Osteocyte (in vitro differentiated cells): ENCODE measurements at regions not wholly inside any gene's neighbourhood (a gene's known extent, or its start where the extent isn't known, plus 50 kb on each side); places are given as distances from the start of the nearest gene placed in this dataset.

Experiments used
- DNase-seq: peaks from one replicate; pipeline ENCODE4 v3.0.0; 2021; ENCODE audit warnings: mixed read lengths; ENCODE audit not compliant: unreplicated experiment; ENCODE audit errors: extremely low spot score
- H3K27ac Mint-ChIP-seq: one replicate; pipeline ENCODE4 v1.8.0; 2021; ENCODE audit warnings: mild to moderate bottlenecking, mixed read lengths; ENCODE audit not compliant: unreplicated experiment
- H3K27me3 Mint-ChIP-seq: one replicate; pipeline ENCODE4 v1.8.0; 2021; ENCODE audit warnings: mixed read lengths; ENCODE audit not compliant: unreplicated experiment
- H3K36me3 Mint-ChIP-seq: one replicate; pipeline ENCODE4 v1.8.0; 2021; ENCODE audit warnings: mixed read lengths; ENCODE audit not compliant: unreplicated experiment
- H3K4me1 Mint-ChIP-seq: one replicate; pipeline ENCODE4 v1.8.0; 2021; ENCODE audit warnings: mixed read lengths; ENCODE audit not compliant: unreplicated experiment
- H3K4me3 Mint-ChIP-seq: one replicate; pipeline ENCODE4 v1.8.0; 2021; ENCODE audit warnings: mild to moderate bottlenecking, moderate library complexity, mixed read lengths; ENCODE audit not compliant: unreplicated experiment
- H3K9me3 Mint-ChIP-seq: one replicate; pipeline ENCODE4 v1.8.0; 2021; ENCODE audit warnings: mixed read lengths; ENCODE audit not compliant: unreplicated experiment
- CTCF ChIP-seq: fragments of 200-600 bp; sonication (generic); IDR thresholded peaks from 2 replicates; pipeline ENCODE4 v1.5.0; 2021; ENCODE audit warnings: antibody characterized with exemption, mild to moderate bottlenecking, moderate library complexity

GRCh38 chr11:79920480-79920879 lies 479.6 kb upstream of the TENM4 start:
- DNase-seq = no peak
- no peaks in the 10 kb centered on the region for H3K36me3 Mint-ChIP-seq
- H3K4me1 Mint-ChIP-seq = no peaks in the 10 kb centered on the region
- no peak overlapping the region for H3K4me3 Mint-ChIP-seq
- peaks cover 4% of the 10 kb centered on the region for H3K9me3 Mint-ChIP-seq
- no peaks in the 10 kb centered on the region for H3K27me3 Mint-ChIP-seq
- no peak overlapping the region for H3K27ac Mint-ChIP-seq
- no peak for TF ChIP-seq CTCF

GRCh38 chr11:79919350-79919749 lies 478.5 kb upstream of the TENM4 start:
- H3K27ac Mint-ChIP-seq = no peak overlapping the region
- H3K27me3 Mint-ChIP-seq = no peaks in the 10 kb centered on the region
- no peak for DNase-seq
- no peak overlapping the region for H3K4me3 Mint-ChIP-seq
- H3K4me1 Mint-ChIP-seq = no peaks in the 10 kb centered on the region
- peaks cover 4% of the 10 kb centered on the region for H3K9me3 Mint-ChIP-seq
- no peaks in the 10 kb centered on the region for H3K36me3 Mint-ChIP-seq
- TF ChIP-seq CTCF = no peak

GRCh38 chr11:79918846-79919245 lies 478.0 kb upstream of the TENM4 start:
- Mint-ChIP-seq H3K4me1 (no peaks in the 10 kb centered on the region), H3K27ac (no peak overlapping the region), H3K36me3 (no peaks in the 10 kb centered on the region), H3K9me3 (peaks cover 4% of the 10 kb centered on the region), H3K4me3 (no peak overlapping the region), H3K27me3 (no peaks in the 10 kb centered on the region)
- no peak for DNase-seq
- TF ChIP-seq CTCF = no peak

GRCh38 chr11:79906164-79906563 lies 465.3 kb upstream of the TENM4 start:
- Mint-ChIP-seq H3K36me3 (no peaks in the 10 kb centered on the region), H3K27ac (no peak overlapping the region), H3K27me3 (no peaks in the 10 kb centered on the region), H3K9me3 (peaks cover 8% of the 10 kb centered on the region), H3K4me3 (no peak overlapping the region), H3K4me1 (no peaks in the 10 kb centered on the region)
- TF ChIP-seq CTCF = no peak
- no peak for DNase-seq

- DNase-seq = no peak
- Mint-ChIP-seq H3K27ac (no peak overlapping the region), H3K36me3 (no peaks in the 10 kb centered on the region), H3K4me1 (no peaks in the 10 kb centered on the region), H3K9me3 (peaks cover 8% of the 10 kb centered on the region), H3K27me3 (no peaks in the 10 kb centered on the region), H3K4me3 (no peak overlapping the region)
- no peak for TF ChIP-seq CTCF
Observed at GRCh38 chr11:79902493-79902892, 461.7 kb upstream of the TENM4 start.
